ENCODE measurements at regions not wholly inside any gene's neighbourhood (a gene's known extent, or its start where the extent isn't known, plus 50 kb on each side); places are given as distances from the start of the nearest gene placed in this dataset.

DNA sequence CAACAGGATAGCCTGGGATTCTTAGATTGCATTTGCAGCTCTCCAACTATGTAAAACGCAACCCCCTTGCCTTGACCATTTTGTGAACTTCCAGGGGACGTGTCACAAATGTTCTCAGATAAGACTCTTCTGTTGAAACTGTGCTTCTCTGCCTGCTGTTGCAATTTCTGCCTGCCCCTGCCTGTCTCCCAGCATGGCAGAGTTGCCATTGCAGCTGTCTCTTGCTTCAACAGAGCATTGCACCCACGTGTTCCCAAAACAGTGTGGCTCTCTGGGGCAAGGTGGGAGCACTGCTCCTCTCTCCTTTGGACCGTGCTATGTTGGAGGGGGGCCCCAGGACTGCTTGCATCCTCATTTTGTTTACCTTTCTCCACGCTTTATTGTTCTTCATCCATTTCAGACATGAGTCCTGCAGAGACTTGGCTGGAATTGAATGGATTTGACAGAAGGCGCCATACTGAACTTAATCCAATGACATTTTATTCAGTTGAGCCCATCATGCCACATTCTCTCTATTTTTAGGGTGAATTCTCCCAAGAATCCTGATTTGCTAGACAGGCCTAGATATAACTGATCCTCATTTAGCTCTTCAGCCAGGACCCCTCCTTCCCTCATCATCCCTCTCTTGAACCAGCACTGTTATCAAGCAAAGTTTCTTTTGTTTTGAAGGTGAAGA, 90.7 kb downstream of the MAT2B start:
- Histone ChIP-seq H3K4me1 (ENCODE audit: control insufficient read depth, insufficient read depth, low read length) (no peaks in the 10 kb centered on the region), H3K36me3 (ENCODE audit: control insufficient read depth, insufficient read depth, low read length) (no peaks in the 10 kb centered on the region), H3K9me3 (ENCODE audit: control insufficient read depth, insufficient read depth, low read depth, low read length) (no peaks in the 10 kb centered on the region), H3K4me3 (ENCODE audit: low read depth, low read length) (no peak overlapping the region), H3K9ac (ENCODE audit: low read length) (no peak overlapping the region), H3K27me3 (ENCODE audit: control insufficient read depth, insufficient read depth, low read length) (no peaks in the 10 kb centered on the region), H3K27ac (ENCODE audit: low read depth, low read length) (no peak overlapping the region)

DNA sequence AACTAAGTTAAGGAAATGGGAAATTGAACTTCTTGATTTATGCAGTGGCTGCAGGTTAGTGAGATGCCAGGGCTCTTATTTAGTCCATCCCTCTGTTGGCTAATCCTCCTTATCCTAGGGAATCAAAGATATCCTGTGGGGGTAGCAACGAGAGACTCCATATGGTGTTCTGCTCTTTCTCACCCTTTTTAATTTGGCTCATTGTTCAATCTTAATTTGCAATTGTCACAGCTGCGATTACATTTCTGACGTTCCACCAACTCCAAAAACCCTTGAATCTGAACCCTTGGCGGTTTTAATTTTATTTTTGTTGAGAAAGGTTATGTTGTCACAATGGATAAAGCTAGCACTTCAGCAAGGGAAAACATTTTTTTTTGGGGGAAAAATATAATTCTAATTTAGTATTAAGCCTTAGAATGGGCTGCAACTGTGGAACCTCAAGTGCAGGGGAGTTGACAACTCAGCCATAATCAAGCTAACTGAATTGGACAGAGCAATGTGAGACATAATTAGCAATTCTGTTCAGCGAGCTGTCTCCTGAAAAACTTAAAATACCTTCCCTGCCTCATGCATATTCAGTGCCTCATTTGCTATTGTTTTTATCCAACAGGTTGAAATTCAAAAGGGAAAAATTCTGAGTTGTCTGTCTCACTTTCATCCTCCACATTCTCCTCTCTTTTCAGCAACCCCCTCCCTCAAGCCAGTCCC, 91.3 kb downstream of the MAT2B start:
- Histone ChIP-seq H3K9me3 (ENCODE audit: control insufficient read depth, insufficient read depth, low read depth, low read length) (no peaks in the 10 kb centered on the region), H3K27ac (ENCODE audit: low read depth, low read length) (no peak overlapping the region)

DNA sequence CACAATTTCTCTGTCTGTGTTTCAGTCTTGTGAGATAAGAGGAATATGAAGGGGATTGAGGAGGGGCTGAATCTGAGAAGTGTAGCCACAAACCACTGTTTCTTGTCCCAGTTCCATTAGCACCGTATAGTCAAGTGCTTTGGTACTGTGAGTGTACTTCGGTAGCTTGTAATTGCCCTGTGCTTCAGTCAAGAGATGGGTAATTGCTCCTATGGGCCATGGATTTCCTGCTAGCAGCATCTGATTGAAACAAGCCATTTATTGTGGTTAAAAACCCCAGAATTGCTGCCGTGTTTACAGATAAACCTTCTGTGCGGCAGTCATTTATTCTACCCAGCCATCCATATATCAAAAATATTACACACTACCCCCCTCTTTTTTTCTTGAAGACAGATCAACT, 98.6 kb downstream of the MAT2B start:
- Histone ChIP-seq H3K27ac (ENCODE audit: low read depth, low read length) (no peak overlapping the region), H3K36me3 (ENCODE audit: control insufficient read depth, insufficient read depth, low read length) (no peaks in the 10 kb centered on the region), H3K9ac (ENCODE audit: low read length) (no peak overlapping the region), H3K4me3 (ENCODE audit: low read depth, low read length) (no peak overlapping the region), H3K9me3 (ENCODE audit: control insufficient read depth, insufficient read depth, low read depth, low read length) (no peaks in the 10 kb centered on the region), H3K4me1 (ENCODE audit: control insufficient read depth, insufficient read depth, low read length) (no peaks in the 10 kb centered on the region), H3K27me3 (ENCODE audit: control insufficient read depth, insufficient read depth, low read length) (no peaks in the 10 kb centered on the region)

More for the DNA sequence above, 91.3 kb downstream of the MAT2B start:
- no peaks in the 10 kb centered on the region for H3K36me3 ChIP-seq (ENCODE audit: control insufficient read depth, insufficient read depth, low read length)
- H3K27me3 ChIP-seq (ENCODE audit: control insufficient read depth, insufficient read depth, low read length) = no peaks in the 10 kb centered on the region
- no peak overlapping the region for H3K4me3 ChIP-seq (ENCODE audit: low read depth, low read length)
- H3K4me1 ChIP-seq (ENCODE audit: control insufficient read depth, insufficient read depth, low read length) = no peaks in the 10 kb centered on the region
- no peak overlapping the region for H3K9ac ChIP-seq (ENCODE audit: low read length)

DNA sequence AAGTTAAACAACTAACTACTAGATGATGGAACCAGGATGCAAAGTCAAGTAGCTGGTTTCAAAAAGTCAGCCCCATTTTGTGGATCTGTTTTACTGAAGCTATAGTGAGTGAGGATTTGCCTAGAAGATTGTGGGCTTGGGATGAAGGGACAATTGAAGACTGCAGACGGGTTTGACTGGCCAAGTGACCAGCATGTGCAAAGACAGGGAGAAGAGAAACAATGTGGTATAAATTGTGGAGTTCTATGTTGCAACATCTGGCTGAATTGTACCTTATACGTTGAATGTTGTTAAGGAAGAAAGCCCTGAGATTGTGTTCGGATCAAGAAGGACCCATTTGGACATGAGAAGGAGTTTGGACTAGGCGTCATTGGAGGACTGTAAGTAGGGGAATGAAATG, 101.8 kb downstream of the MAT2B start:
- Histone ChIP-seq H3K36me3 (ENCODE audit: control insufficient read depth, insufficient read depth, low read length) (no peaks in the 10 kb centered on the region), H3K4me1 (ENCODE audit: control insufficient read depth, insufficient read depth, low read length) (no peaks in the 10 kb centered on the region), H3K4me3 (ENCODE audit: low read depth, low read length) (no peak overlapping the region), H3K27ac (ENCODE audit: low read depth, low read length) (no peak overlapping the region), H3K27me3 (ENCODE audit: control insufficient read depth, insufficient read depth, low read length) (no peaks in the 10 kb centered on the region), H3K9ac (ENCODE audit: low read length) (no peak overlapping the region), H3K9me3 (ENCODE audit: control insufficient read depth, insufficient read depth, low read depth, low read length) (no peaks in the 10 kb centered on the region)

DNA sequence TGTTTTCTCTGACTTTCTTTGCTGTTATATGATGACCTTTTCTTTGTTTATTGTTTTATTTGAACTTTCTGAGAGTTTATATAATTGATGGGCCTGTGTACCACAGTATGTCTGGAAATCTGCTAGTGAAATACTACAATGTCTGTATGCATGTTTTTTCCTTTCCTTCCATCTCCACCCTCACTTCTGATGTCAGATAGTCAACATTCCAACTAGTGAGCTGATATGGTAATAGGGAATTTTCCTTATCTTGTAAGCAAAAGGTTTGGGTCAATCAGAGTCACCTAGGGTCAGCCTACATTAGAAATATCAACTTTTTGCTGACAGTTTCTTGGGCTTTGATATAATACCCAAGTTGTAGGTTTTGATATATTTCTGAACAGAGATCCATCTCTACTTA, 103.2 kb downstream of the MAT2B start:
- no peaks in the 10 kb centered on the region for H3K27me3 ChIP-seq (ENCODE audit: control insufficient read depth, insufficient read depth, low read length)
- no peaks in the 10 kb centered on the region for H3K9me3 ChIP-seq (ENCODE audit: control insufficient read depth, insufficient read depth, low read depth, low read length)
- no peaks in the 10 kb centered on the region for H3K36me3 ChIP-seq (ENCODE audit: control insufficient read depth, insufficient read depth, low read length)
- no peak overlapping the region for H3K9ac ChIP-seq (ENCODE audit: low read length)
- H3K27ac ChIP-seq (ENCODE audit: low read depth, low read length) = no peak overlapping the region
- H3K4me3 ChIP-seq (ENCODE audit: low read depth, low read length) = no peak overlapping the region
- no peaks in the 10 kb centered on the region for H3K4me1 ChIP-seq (ENCODE audit: control insufficient read depth, insufficient read depth, low read length)

DNA sequence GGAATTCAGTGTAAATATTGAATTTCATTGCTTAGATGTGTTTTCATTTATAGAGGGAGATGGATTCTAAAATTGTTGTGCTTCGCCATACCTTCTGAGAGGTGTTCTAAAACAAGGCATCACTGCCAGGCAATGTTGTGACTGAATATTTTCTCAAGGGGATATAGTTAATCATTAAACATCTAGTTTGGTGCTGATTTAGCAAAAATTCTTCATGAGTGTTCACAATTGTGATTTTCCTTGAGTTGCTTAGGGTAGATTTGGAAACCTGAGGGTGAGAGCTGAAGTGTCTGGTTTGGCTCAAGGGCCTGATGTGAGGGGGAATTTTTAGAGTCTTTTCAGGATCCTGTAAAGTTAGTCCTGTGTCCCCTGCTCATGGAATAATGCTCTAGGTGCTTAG, 104.5 kb downstream of the MAT2B start:
- H3K4me1 ChIP-seq (ENCODE audit: control insufficient read depth, insufficient read depth, low read length) = no peaks in the 10 kb centered on the region
- H3K9ac ChIP-seq (ENCODE audit: low read length) = no peak overlapping the region
- H3K27me3 ChIP-seq (ENCODE audit: control insufficient read depth, insufficient read depth, low read length) = no peaks in the 10 kb centered on the region
- no peaks in the 10 kb centered on the region for H3K9me3 ChIP-seq (ENCODE audit: control insufficient read depth, insufficient read depth, low read depth, low read length)
- H3K36me3 ChIP-seq (ENCODE audit: control insufficient read depth, insufficient read depth, low read length) = no peaks in the 10 kb centered on the region
- no peak overlapping the region for H3K27ac ChIP-seq (ENCODE audit: low read depth, low read length)
- H3K4me3 ChIP-seq (ENCODE audit: low read depth, low read length) = no peak overlapping the region

DNA sequence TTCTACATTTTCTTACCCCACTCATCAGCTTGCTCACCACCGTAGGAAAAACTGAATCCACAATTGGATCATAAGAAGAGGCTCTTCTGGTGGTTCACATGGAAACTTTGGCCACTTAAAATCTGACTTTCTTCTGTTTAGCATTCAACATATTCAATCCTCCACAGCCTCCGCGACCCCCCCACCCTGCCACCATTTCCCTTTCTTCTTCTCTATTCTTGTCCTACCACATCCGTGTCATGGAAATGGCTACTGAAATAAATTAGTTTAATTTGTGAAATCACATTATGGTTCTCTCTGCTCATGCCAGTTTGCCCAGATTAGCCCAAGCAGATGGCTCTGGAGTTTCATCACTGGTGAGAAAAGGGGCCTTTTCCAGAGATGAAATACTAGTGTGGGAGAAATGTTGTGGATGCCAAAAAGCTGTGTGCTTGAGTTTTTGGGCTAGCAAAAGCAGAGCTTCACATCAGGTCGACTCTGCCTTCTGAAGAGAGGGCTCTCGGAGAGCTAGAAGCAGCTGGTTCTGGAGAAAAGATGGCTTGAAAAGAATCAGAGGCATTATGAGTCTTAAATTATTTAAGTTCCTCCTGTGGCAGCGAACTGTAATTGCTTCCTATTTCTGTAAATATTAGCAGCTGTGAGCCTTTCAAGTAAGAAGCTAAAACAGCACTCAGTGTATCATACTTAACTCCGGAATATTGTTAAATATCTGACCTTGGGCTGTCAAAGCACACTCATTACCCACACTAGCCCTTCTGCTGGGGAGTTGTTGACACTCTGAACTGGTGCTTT, 107.1 kb downstream of the MAT2B start:
- H3K27ac ChIP-seq (ENCODE audit: low read depth, low read length) = no peak overlapping the region
- no peaks in the 10 kb centered on the region for H3K27me3 ChIP-seq (ENCODE audit: control insufficient read depth, insufficient read depth, low read length)
- H3K36me3 ChIP-seq (ENCODE audit: control insufficient read depth, insufficient read depth, low read length) = no peaks in the 10 kb centered on the region
- no peak overlapping the region for H3K9ac ChIP-seq (ENCODE audit: low read length)
- H3K4me3 ChIP-seq (ENCODE audit: low read depth, low read length) = no peak overlapping the region
- no peaks in the 10 kb centered on the region for H3K4me1 ChIP-seq (ENCODE audit: control insufficient read depth, insufficient read depth, low read length)
- no peaks in the 10 kb centered on the region for H3K9me3 ChIP-seq (ENCODE audit: control insufficient read depth, insufficient read depth, low read depth, low read length)

DNA sequence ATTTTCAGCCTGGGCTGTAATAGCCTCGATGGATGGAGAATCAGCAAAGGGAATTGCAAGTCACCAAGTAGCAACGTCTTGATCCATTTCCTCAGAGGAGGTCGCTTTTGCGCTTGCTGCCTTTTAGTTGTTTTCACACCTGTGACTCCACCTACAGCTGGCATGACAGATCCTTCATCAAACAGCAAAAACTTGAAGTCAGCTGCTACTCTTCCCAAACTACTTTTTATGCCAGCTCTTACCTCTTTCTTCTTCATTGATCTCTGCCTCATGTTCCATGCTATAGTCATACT, 107.7 kb downstream of the MAT2B start:
- H3K4me1 ChIP-seq (ENCODE audit: control insufficient read depth, insufficient read depth, low read length) = no peaks in the 10 kb centered on the region
- no peak overlapping the region for H3K9ac ChIP-seq (ENCODE audit: low read length)
- no peak overlapping the region for H3K27ac ChIP-seq (ENCODE audit: low read depth, low read length)
- no peaks in the 10 kb centered on the region for H3K9me3 ChIP-seq (ENCODE audit: control insufficient read depth, insufficient read depth, low read depth, low read length)
- H3K27me3 ChIP-seq (ENCODE audit: control insufficient read depth, insufficient read depth, low read length) = no peaks in the 10 kb centered on the region
- H3K4me3 ChIP-seq (ENCODE audit: low read depth, low read length) = no peak overlapping the region
- H3K36me3 ChIP-seq (ENCODE audit: control insufficient read depth, insufficient read depth, low read length) = no peaks in the 10 kb centered on the region

DNA sequence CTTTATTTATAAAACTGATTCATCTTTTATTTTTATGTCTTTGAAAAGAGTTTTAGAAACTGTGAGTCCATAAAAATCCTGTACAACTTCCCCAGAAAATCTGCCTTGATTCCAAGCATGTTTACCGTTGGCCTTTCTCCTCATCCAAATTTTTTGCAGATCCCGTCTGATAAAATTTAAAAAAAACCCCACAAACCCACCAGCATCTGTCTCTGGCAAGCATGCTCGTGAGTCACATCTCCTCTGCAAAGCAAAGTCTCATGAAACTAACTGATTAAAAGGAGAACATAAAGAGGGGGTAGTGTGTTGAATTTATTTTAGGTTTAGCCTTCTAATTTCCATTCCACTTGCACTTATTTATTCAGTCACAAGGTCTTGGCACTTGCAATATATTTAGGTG, 109.4 kb downstream of the MAT2B start:
- Histone ChIP-seq H3K27me3 (ENCODE audit: control insufficient read depth, insufficient read depth, low read length) (no peaks in the 10 kb centered on the region), H3K9ac (ENCODE audit: low read length) (no peak overlapping the region), H3K4me1 (ENCODE audit: control insufficient read depth, insufficient read depth, low read length) (no peaks in the 10 kb centered on the region), H3K9me3 (ENCODE audit: control insufficient read depth, insufficient read depth, low read depth, low read length) (no peaks in the 10 kb centered on the region), H3K4me3 (ENCODE audit: low read depth, low read length) (no peak overlapping the region), H3K27ac (ENCODE audit: low read depth, low read length) (no peak overlapping the region), H3K36me3 (ENCODE audit: control insufficient read depth, insufficient read depth, low read length) (no peaks in the 10 kb centered on the region)

DNA sequence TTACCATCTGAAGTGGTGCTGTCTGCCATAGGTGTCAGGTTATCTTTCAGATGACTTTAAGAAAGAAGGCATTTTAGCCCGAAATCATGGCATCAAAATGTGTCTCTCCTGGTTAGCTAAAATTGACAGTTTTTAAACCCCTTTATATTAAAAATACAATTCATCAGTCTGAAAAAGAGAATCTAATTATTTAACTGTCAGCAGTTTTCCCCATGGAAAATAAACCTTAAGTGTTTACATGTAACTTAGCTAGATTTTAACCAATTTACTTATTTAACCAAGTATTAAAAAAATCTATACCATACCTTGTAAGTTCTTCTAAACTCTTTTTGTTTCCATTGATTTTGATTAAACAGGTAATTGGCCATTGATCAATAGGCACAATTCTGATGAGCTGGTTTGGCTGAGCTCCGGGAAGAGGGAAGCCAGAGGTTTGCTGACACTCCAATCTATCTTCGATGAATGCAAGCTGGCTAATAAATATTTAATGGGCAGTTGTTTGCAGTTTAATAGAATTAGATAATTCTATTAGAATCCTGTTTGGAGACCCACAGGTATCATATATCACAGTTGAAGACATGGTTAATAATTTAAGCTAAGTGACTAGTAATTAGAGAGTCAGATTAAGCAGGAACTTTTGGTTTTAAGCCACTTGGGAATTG, 114.0 kb downstream of the MAT2B start:
- no peak overlapping the region for H3K9ac ChIP-seq (ENCODE audit: low read length)
- no peaks in the 10 kb centered on the region for H3K9me3 ChIP-seq (ENCODE audit: control insufficient read depth, insufficient read depth, low read depth, low read length)
- no peaks in the 10 kb centered on the region for H3K4me1 ChIP-seq (ENCODE audit: control insufficient read depth, insufficient read depth, low read length)
- no peaks in the 10 kb centered on the region for H3K27me3 ChIP-seq (ENCODE audit: control insufficient read depth, insufficient read depth, low read length)
- H3K36me3 ChIP-seq (ENCODE audit: control insufficient read depth, insufficient read depth, low read length) = no peaks in the 10 kb centered on the region
- H3K4me3 ChIP-seq (ENCODE audit: low read depth, low read length) = no peak overlapping the region
- no peak overlapping the region for H3K27ac ChIP-seq (ENCODE audit: low read depth, low read length)

DNA sequence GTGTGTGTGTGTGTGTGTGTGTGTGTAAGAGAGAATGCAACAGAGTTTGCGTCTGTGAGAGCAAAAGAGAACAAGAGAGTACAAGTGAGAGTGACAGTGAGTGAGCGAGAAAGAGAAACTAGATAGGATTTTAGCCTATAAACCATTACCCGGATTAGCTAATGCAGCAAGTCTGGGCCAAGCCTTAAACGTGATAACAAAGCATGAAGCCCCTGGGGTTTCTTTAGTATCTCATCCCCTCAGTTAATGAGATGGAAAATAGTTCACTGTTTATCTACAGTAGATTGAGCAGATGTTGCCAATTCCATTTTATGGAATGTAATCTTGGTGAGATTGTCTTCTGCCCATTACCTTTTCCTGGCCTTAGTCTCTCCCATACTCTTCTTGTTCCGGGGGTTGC, 114.5 kb downstream of the MAT2B start:
- Histone ChIP-seq H3K4me1 (ENCODE audit: control insufficient read depth, insufficient read depth, low read length) (no peaks in the 10 kb centered on the region), H3K9ac (ENCODE audit: low read length) (no peak overlapping the region), H3K9me3 (ENCODE audit: control insufficient read depth, insufficient read depth, low read depth, low read length) (no peaks in the 10 kb centered on the region), H3K36me3 (ENCODE audit: control insufficient read depth, insufficient read depth, low read length) (no peaks in the 10 kb centered on the region), H3K27me3 (ENCODE audit: control insufficient read depth, insufficient read depth, low read length) (no peaks in the 10 kb centered on the region), H3K4me3 (ENCODE audit: low read depth, low read length) (no peak overlapping the region), H3K27ac (ENCODE audit: low read depth, low read length) (no peak overlapping the region)
